Activated T-cell treated with anti-CD3 and anti-CD28 coated beads for 24 hours (primary cell): ENCODE measurements at regions not wholly inside any gene's neighbourhood (a gene's known extent, or its start where the extent isn't known, plus 50 kb on each side); places are given as distances from the start of the nearest gene placed in this dataset.
"Not testable (repeated sequence)": the region's sequence is repeated elsewhere in the genome, so short reads cannot be mapped to it uniquely, and the experiment has no call there.

Experiments
- DNase-seq: peaks from one replicate; pipeline ENCODE4 v3.0.0-alpha.2; 2020; ENCODE audit warnings: low read depth

- not testable (repeated sequence) for DNase-seq
Measured at GRCh38 chr15:88965097-88965496, 51.9 kb upstream of the MFGE8 start.

GRCh38 chr15:88970232-88970631, 57.1 kb upstream of the MFGE8 start:
- DNase-seq = no peak

GRCh38 chr15:88974392-88974791, 61.2 kb upstream of the MFGE8 start:
- no peak for DNase-seq

GRCh38 chr15:88975891-88976290, 62.7 kb upstream of the MFGE8 start:
- no peak for DNase-seq

- DNase-seq = no peak
Measured at GRCh38 chr15:88976656-88977055, 63.5 kb upstream of the MFGE8 start.

- no peak for DNase-seq
Measured at GRCh38 chr15:88979674-88980073, 66.5 kb upstream of the MFGE8 start.

GRCh38 chr15:88980498-88980897, 67.3 kb upstream of the MFGE8 start:
- DNase-seq = no peak

- no peak for DNase-seq
Measured at GRCh38 chr15:88981244-88982215, 68.4 kb upstream of the MFGE8 start.

- no peak for DNase-seq
Measured at GRCh38 chr15:88982304-88982945, 69.2 kb upstream of the MFGE8 start.

- no peak for DNase-seq
Measured at GRCh38 chr15:88982946-88983342, 69.8 kb upstream of the MFGE8 start.

- DNase-seq = no peak
Measured at GRCh38 chr15:88983861-88984429, 70.8 kb upstream of the MFGE8 start.

GRCh38 chr15:88985547-88986393, 72.6 kb upstream of the MFGE8 start:
- no peak for DNase-seq

- no peak for DNase-seq
Measured at GRCh38 chr15:88986949-88987590, 73.9 kb upstream of the MFGE8 start.

- no peak for DNase-seq
Measured at GRCh38 chr15:88987591-88987933, 74.4 kb upstream of the MFGE8 start.

- no peak for DNase-seq
Measured at GRCh38 chr15:88987934-88988671, 74.9 kb upstream of the MFGE8 start.

- DNase-seq = no peak
Measured at GRCh38 chr15:88989578-88989977, 76.4 kb upstream of the MFGE8 start.

- no peak for DNase-seq
Measured at GRCh38 chr15:88990185-88990679, 77.1 kb upstream of the MFGE8 start.

- no peak for DNase-seq
Measured at GRCh38 chr15:88992216-88992615, 79.0 kb upstream of the MFGE8 start.

- DNase-seq = no peak
Measured at GRCh38 chr15:88992912-88993376, 79.8 kb upstream of the MFGE8 start.

- DNase-seq = no peak
Measured at GRCh38 chr15:88993662-88994061, 80.5 kb upstream of the MFGE8 start.

GRCh38 chr15:88994286-88994685, 81.1 kb upstream of the MFGE8 start:
- no peak for DNase-seq
